ENCODE measurements at regions not wholly inside any gene's neighbourhood (a gene's known extent, or its start where the extent isn't known, plus 50 kb on each side); places are given as distances from the start of the nearest gene placed in this dataset.
"Not testable (repeated sequence)": the region's sequence is repeated elsewhere in the genome, so short reads cannot be mapped to it uniquely, and the experiment has no call there.

DNA sequence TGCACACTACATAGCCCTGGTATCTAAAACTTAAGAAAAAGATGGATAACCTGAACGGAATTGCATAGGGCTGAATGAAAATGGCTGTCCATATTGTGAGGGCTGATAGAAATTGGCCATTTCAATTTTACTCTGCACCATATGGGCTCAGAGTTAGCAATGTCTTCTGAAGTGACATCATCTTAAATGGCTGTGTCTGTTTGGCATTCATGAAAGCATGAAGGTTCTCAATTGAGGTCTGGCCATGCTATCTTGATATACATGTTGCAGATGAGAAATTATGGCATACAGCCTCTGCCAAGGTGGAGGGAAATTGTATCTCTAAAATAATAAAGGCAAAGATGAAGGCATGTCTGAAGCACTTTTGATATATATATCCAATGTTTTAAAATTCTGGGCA lies 226.0 kb upstream of the PDE3A start:
- Mint-ChIP-seq H3K4me1 (no peaks in the 10 kb centered on the region), H3K27ac (no peak overlapping the region), H3K27me3 (no peaks in the 10 kb centered on the region), H3K36me3 (no peaks in the 10 kb centered on the region), H3K4me3 (no peak overlapping the region), H3K9me3 (peaks cover 5% of the 10 kb centered on the region)
- ATAC-seq = no peak

DNA sequence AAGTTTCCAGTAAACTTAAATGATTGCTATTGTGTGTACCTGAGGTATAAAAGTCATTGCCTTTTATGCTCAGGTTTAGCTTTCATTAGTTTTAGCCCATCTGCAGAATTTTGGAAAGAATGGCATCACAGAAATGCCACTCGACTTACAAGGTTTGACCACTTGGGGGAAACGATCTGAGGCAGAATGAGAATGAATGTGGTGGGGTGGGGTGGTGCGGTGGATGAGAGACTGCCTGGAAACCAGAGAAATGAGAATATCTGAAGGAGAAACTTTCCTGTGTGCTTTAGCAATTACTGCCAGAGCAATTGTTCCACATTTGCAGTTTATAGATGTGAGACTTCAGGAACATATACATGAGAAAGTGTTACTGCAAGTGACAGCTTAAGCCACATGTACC lies 225.4 kb upstream of the PDE3A start:
- Mint-ChIP-seq H3K9me3 (peaks cover 6% of the 10 kb centered on the region), H3K27ac (no peak overlapping the region), H3K4me1 (no peaks in the 10 kb centered on the region), H3K36me3 (no peaks in the 10 kb centered on the region), H3K4me3 (no peak overlapping the region), H3K27me3 (no peaks in the 10 kb centered on the region)
- ATAC-seq = no peak

DNA sequence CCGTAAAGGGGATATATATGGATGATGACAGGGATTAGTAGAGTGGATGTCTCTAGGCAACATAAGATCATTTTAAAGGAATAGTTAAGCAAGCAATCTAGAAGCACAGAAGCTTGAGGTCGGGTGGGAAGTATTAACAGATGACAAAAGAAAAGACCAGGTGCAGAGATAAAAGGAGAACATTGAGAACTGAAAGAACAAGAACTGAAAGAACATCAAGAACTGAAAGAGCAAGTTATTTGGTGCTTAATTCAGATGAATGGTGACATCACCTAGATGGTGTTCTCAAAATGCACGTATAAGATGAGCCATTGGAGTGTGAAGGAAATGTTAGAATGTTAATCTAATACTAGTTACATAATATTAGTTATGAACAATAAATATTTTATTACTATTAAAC lies 224.0 kb upstream of the PDE3A start:
- ATAC-seq = no peak
- H3K27ac Mint-ChIP-seq = no peak overlapping the region
- peaks cover 9% of the 10 kb centered on the region for H3K9me3 Mint-ChIP-seq
- H3K36me3 Mint-ChIP-seq = no peaks in the 10 kb centered on the region
- H3K4me1 Mint-ChIP-seq = no peaks in the 10 kb centered on the region
- H3K27me3 Mint-ChIP-seq = no peaks in the 10 kb centered on the region
- no peak overlapping the region for H3K4me3 Mint-ChIP-seq

DNA sequence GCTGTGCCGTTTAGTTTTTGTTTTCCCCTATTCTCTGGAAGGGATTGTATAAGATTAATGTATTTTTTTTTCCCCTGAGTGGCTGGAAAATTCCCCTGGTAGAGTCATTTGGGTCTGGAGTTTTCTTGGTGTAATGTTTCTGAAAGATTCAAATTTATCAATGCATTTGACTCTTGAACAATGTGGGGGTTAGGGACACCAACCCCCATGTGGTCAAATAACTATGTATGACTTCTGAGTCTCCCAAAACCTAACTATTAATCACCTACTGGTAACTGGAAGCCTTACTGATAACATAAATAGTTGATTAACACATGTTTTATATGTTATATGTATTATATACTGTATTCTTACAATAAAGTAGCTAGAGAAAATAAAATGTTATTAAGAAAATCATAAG lies 220.1 kb upstream of the PDE3A start:
- Mint-ChIP-seq H3K9me3 (peaks cover 9% of the 10 kb centered on the region), H3K4me3 (no peak overlapping the region), H3K4me1 (no peaks in the 10 kb centered on the region), H3K27ac (no peak overlapping the region), H3K27me3 (no peaks in the 10 kb centered on the region), H3K36me3 (no peaks in the 10 kb centered on the region)
- ATAC-seq = no peak

DNA sequence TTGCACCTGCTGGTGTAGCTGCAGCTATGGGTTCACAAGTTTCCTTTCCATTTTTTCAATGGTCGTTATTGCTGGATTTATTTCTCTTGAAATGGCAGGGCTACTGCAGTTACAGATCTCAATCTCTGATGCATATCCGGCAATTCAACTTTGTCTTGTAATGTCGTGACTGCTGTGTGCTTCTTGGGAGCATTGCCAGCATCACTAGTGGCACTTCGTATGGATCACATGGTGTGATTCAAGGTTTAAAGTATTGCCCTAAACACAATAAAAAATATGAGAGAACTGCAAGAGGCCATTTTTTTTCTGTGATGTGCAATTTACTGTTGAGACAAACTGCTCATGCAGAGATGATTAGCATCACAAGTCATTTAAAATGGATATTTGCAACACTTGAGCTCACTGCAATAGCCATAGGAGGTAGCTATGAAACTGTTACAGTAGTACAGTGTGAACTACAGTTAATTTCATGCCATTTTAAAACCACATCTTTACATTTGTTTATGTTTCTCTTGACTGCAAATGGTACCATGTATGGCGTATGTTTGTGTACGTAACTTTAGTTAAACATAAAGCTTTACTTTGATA lies 217.4 kb upstream of the PDE3A start:
- Mint-ChIP-seq H3K36me3 (no peaks in the 10 kb centered on the region), H3K4me1 (no peaks in the 10 kb centered on the region), H3K4me3 (no peak overlapping the region), H3K27ac (no peak overlapping the region), H3K9me3 (peaks cover 9% of the 10 kb centered on the region), H3K27me3 (no peaks in the 10 kb centered on the region)
- no peak for ATAC-seq

DNA sequence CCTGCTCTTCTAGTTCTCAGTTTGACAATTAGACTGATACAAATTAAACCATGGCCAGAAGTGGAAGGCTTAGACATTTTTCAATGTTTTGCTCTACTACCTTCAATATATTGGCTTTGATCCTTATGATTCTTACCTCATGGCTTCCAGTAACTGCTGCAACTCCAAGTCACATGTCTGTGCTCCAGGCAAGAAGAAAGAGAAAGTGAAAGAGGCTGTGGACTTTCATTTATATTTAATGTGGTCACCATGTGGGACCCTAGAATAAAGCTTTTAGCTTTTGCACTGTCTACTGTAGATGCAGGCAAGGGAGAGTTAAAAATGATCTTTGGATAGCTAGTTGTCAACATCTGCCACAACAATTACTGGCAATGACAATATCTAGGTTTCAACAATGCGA lies 214.3 kb upstream of the PDE3A start:
- H3K9me3 Mint-ChIP-seq = peaks cover 4% of the 10 kb centered on the region
- no peak for ATAC-seq
- no peak overlapping the region for H3K27ac Mint-ChIP-seq
- no peak overlapping the region for H3K4me3 Mint-ChIP-seq
- no peaks in the 10 kb centered on the region for H3K27me3 Mint-ChIP-seq
- H3K36me3 Mint-ChIP-seq = no peaks in the 10 kb centered on the region
- H3K4me1 Mint-ChIP-seq = no peaks in the 10 kb centered on the region

DNA sequence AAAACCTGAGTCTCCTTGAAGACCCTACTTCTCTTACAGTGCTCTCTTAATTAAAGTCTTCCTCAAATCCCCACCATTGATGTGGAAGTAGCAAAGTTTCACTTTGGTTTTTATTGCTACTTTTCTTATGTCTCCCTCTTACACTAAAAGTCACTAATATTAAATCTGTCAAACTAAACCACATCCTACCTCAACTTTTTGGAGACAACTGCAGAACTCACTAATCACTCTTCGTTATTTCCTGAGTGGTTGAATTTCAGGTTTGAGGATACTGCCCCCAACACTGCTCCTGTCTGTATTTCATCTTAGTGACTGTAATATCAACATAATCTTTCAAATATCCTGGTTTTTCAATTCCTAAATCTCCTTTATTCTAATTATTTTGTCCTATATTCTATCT lies 213.0 kb upstream of the PDE3A start:
- ATAC-seq = no peak
- H3K4me1 Mint-ChIP-seq = no peaks in the 10 kb centered on the region

DNA sequence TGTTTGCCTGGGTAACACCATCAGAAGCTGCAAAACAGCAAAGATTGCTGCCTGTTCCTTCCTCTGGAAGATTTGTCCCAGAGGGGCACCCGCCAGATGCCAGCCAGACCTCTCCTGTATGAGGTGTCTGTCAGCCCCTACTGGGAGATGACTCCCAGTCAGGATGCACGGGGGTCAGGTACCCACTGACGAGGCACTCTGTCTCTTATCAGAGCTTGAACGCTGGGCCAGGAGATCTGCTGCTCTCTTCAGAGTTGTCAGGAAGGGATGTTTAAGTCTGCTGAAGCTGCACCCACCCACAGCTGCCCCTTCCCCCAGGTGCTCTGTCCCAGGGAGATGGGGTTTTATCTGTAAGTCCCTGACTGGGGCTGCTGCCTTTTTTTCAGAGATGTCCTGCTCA lies 207.4 kb upstream of the PDE3A start:
- not testable (repeated sequence) for H3K9me3 Mint-ChIP-seq, ATAC-seq, H3K4me1 Mint-ChIP-seq, H3K27ac Mint-ChIP-seq, H3K27me3 Mint-ChIP-seq, H3K4me3 Mint-ChIP-seq, H3K36me3 Mint-ChIP-seq

More for the DNA sequence above, 213.0 kb upstream of the PDE3A start:
- H3K27ac Mint-ChIP-seq = no peak overlapping the region
- H3K4me3 Mint-ChIP-seq = no peak overlapping the region
- no peaks in the 10 kb centered on the region for H3K27me3 Mint-ChIP-seq
- no peaks in the 10 kb centered on the region for H3K36me3 Mint-ChIP-seq
- H3K9me3 Mint-ChIP-seq = peaks cover 3% of the 10 kb centered on the region

DNA sequence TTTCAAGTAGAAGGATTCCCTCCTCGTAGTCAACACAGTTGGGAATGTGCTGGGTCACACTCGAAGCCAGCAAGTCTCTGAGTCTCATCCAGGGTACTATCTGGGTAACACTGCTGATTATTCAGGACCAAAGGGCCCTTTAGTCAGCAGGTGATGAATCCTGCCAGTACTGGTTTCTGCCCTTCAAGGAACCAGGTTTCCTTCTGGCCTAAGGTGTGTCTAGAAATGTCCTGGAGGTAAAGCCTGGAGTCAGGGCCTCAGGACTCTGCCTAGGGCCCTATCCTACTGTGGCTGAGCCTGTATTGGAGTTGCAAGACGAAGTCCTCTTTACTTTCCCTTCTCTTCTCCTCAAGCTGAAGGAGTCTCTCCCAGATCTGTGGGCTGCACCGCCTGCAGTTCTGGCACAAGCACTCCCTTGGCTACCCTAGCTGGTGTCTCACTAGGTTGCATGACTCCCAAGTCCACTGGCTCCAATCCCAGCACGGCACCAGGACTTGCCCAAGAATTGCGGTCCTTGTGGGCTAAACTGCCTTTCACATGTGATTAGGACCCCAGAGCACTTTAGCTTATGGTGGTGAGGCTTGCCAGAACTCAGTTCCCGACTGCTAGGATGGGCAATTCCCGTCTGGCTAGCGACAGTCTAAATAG lies 193.7 kb upstream of the PDE3A start:
- ATAC-seq = no peak
- no peaks in the 10 kb centered on the region for H3K27me3 Mint-ChIP-seq
- no peaks in the 10 kb centered on the region for H3K36me3 Mint-ChIP-seq
- no peak overlapping the region for H3K27ac Mint-ChIP-seq
- H3K4me3 Mint-ChIP-seq = no peak overlapping the region
- no peaks in the 10 kb centered on the region for H3K4me1 Mint-ChIP-seq
- H3K9me3 Mint-ChIP-seq = peaks cover 3% of the 10 kb centered on the region

DNA sequence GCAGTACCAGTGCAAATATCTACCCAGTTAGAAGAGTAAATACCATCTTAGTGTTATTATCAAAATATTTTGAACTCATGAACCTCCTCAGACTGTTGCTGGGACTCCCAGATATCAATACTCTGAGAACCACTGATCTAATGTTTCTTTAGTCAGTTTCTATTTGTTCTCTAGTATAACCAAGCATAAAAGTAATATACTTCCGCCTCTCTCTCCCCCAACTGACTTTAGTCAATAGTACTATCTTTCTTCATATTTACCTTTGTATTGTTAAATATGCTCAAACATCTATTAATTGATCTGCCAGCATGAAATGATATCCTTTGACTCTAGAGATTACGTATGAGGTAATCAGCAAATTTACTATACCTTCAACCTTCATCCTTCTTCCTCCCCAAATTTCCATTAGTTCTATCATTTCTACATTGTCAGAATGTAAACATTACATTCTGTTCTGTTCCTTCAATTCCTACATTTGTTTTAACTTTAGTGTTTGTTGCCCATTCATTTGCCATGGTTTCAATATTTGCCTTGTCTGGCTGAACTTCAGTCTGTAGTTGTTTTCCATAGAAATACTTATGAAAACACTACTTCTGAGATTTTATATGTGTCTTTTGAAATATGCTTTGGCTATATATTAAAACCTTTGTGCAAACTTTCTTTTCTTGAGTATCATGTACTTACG lies 192.5 kb upstream of the PDE3A start:
- Mint-ChIP-seq H3K9me3 (peaks cover 3% of the 10 kb centered on the region), H3K27me3 (no peaks in the 10 kb centered on the region), H3K4me3 (no peak overlapping the region), H3K4me1 (no peaks in the 10 kb centered on the region), H3K27ac (no peak overlapping the region), H3K36me3 (no peaks in the 10 kb centered on the region)
- no peak for ATAC-seq

DNA sequence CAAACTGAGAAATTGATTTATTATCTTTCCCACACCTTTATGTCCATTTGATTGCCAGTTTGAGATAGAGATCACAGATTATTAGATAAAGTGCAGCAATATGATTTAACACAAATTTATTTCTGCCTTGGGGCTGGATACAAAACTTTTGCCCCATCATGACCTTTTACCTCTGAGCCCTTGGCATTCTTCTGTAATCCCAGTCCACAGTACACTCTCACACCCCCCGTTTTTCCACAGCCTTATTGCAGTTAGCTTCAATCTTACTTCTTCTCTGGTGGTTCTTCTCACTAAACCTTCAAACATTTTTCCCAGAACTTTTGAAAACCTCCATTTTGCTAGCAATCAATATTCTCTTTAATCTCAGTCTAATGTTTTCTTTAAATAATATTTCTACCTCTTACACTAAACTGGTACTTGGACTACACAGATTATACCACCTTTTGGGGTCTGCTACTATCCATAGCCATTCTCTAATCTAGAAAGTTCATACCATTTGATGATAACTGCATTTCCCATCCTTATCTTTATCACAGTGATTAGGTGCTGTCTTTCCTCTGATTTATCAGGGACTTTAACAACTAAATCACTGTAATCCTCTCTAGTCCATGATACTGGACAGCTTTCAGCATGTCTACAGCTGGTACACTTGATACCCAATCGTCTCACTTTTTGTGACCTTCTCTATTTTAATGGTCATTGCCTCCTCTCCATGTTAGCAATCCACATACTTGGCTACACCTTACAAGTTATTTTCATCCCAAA lies 186.7 kb upstream of the PDE3A start:
- Mint-ChIP-seq H3K4me3 (no peak overlapping the region), H3K36me3 (no peaks in the 10 kb centered on the region), H3K9me3 (peaks cover 3% of the 10 kb centered on the region), H3K27me3 (no peaks in the 10 kb centered on the region), H3K4me1 (no peaks in the 10 kb centered on the region), H3K27ac (no peak overlapping the region)
- no peak for ATAC-seq

DNA sequence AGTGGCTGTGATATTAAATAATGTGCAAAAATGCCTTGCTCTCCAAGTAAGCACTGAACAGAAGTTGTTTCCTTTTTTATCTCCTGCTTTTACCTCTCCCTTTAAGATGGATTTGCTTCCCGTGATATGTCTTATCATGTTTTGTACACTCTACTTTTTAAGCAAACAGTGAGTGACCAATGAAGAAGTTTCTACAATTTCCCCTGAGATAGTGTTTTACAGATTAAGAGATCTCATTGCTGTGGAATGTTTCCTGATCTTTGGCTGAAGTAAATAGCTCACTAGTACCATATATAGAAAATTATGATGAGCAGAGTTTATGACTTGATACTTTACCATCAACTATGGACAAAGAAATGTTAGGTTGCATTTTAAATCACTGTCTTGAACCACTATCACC lies 184.8 kb upstream of the PDE3A start:
- Mint-ChIP-seq H3K9me3 (peaks cover 3% of the 10 kb centered on the region), H3K27me3 (no peaks in the 10 kb centered on the region), H3K36me3 (no peaks in the 10 kb centered on the region), H3K27ac (no peak overlapping the region), H3K4me3 (no peak overlapping the region), H3K4me1 (no peaks in the 10 kb centered on the region)
- ATAC-seq = no peak

DNA sequence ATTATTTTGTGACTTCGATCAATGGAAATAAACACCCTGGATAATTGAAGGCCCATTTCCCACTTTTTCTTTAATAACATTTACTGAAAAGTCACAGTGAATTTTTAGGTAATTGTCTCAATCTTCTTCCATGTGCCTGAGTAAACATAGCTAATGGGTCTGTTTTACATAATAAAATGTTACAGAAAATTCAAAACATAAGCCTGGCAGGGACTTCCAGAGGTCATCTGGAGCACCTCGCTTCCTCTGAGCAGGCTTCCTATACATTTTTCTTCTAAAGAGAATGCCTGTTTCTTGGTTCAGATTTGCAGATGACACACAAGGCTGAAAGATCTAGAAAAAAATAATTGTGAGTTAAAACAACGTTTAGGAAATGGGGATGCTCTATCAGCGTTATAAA lies 183.8 kb upstream of the PDE3A start:
- Mint-ChIP-seq H3K9me3 (peaks cover 6% of the 10 kb centered on the region), H3K36me3 (no peaks in the 10 kb centered on the region), H3K4me1 (no peaks in the 10 kb centered on the region), H3K27me3 (no peaks in the 10 kb centered on the region), H3K27ac (no peak overlapping the region), H3K4me3 (no peak overlapping the region)
- no peak for ATAC-seq

DNA sequence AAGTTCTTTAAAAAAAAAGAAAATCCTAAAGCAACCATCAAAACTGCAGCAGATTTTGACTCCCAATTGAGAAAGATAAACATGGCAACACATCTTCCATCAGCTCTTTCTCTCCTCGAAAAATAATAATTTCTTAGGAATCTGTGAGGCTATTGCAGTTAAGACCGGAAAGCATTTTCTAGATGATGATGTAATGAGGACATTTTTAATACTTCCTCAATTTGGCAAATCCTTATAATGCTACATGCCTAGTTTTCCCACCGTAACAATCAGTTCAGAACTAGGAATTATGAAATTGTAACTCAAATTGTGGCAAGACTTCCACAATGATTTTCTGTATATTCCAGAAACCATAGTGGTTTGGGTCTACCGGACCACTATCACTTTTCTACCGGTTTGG lies 180.9 kb upstream of the PDE3A start:
- Mint-ChIP-seq H3K4me3 (no peak overlapping the region), H3K36me3 (no peaks in the 10 kb centered on the region), H3K27me3 (no peaks in the 10 kb centered on the region)

DNA sequence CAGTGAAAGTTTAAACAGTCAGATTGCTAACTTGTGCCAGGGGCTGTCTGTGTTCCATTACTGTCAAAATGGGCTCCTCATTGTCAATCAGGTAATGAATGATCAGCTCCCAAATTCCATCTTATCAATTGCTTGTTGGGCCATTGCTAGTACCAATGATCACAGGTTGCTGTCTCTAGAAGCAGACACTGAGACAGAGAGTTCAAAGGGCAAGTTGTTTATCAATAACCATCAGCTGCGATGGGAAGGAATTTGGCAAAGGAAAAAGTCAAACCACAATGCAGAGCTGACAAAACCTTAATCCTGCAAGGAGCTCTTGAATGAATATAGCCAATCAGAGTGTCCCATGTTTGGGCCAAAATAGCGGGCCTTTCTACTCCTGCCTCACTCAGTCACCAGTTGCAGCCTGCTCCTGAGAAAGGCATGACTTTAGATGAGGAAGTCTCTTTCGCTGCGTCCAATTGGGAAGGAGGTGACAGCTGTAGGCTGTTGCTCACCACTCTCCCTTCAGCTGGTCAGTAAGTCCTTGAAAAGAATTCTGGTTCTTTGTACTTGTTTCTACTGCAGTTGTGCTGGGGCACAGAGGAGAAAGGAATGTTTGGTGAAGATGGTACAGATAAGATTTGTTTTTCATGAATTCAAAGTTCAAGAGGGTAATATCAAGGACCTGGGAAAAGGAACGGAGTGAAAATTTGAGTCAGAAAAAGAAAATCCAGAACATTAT lies 179.2 kb upstream of the PDE3A start:
- no peaks in the 10 kb centered on the region for H3K4me1 Mint-ChIP-seq
- H3K36me3 Mint-ChIP-seq = no peaks in the 10 kb centered on the region
- H3K27ac Mint-ChIP-seq = no peak overlapping the region
- no peaks in the 10 kb centered on the region for H3K27me3 Mint-ChIP-seq
- ATAC-seq = no peak
- peaks cover 6% of the 10 kb centered on the region for H3K9me3 Mint-ChIP-seq
- H3K4me3 Mint-ChIP-seq = no peak overlapping the region

More for the DNA sequence above, 180.9 kb upstream of the PDE3A start:
- peaks cover 6% of the 10 kb centered on the region for H3K9me3 Mint-ChIP-seq
- ATAC-seq = no peak
- no peaks in the 10 kb centered on the region for H3K4me1 Mint-ChIP-seq
- H3K27ac Mint-ChIP-seq = no peak overlapping the region
